Daoy (cell line): ENCODE measurements at regions not wholly inside any gene's neighbourhood (a gene's known extent, or its start where the extent isn't known, plus 50 kb on each side); places are given as distances from the start of the nearest gene placed in this dataset.

Source experiments
- DNase-seq: peaks from one replicate; pipeline ENCODE4 v3.0.0-alpha.2; 2015; ENCODE audit warnings: low read depth

DNA sequence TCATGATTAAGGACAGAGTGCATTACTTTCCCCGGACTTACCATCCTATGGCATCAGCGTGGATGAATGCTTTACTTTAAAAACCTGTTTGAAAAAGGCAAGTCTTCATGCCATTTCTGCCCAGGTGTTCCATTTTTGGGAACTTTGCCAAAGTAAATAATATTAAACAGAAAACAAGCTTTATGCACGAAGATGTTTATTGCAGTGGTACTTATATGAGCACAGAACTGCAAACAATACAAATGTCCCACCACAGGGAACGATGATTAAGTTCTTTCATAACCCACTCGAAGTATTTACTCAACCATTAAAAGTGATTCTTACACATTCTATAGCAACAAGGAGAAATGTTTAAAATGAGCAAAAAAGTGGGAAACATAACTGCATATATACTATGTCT is 109.7 kb upstream of the GDF10 start:
- DNase-seq = no peak

DNA sequence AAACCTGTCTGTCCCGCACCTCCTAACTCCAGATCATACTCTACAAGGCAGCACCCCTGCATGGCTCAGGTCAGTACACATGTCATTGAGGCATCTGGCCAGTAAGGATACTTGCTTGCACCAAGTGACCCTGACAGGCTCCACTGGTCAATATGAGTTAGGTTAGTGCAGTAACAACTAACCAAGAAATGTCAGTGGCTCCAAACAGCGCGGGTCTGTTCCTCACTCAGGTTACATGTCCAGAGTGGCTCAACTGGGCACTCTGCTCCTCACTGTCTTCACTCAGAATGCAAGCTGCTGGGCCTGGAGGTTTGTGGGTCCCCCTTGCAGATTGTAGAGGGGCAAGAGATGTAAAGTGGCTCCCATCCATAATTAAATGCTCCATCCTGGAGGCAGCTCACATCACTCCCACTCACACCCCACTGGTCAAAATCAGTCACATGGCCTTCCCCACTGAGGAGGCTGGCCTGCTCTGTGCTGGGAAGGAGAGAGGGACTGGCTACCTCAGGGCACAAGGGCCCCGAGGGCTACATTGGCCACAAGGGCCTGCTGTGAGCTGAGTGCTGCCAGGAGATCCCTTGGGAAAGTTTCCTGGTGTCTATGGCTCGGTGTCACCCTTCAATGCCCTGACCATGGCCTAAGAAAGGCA is 109.1 kb upstream of the GDF10 start:
- no peak for DNase-seq

DNA sequence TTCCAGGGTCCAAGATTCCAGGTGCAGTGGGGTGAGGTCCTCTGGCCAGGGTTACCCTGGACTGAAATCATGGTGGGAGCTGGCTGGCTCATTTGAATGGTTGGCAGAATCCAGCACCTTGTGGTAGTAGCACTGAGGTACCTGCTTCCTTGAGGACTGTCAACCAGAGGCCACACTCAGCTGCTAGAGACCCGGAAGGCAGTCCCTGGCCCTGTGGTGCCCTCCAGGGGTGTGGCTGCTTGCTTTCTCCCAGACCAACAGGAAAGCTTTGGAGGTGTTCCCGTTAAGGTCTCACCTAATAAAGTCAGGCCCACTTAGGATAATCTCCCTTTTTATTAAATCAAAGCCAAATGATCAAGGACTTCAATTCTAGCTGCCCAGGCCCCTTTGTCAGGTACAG is 107.7 kb upstream of the GDF10 start:
- DNase-seq = no peak

DNA sequence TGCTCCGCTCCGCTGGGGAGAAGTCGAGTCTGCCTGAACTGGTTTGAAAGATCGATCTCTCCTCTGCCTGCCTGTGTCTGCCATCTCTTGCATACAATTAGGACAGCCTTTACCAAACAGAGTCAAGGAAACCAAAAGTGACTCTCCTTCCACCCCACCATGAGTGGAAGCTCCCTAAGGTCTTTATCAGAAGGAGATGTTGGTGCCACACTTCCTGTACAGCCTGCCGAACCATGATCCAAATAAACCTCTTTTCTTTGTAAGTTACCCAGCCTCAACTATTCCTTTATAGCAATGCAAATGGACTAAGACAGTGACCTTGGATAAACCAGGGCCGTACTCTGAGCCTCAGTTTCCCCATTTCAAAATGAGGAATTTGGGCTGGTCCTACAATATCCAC is 106.3 kb upstream of the GDF10 start:
- no peak for DNase-seq

DNA sequence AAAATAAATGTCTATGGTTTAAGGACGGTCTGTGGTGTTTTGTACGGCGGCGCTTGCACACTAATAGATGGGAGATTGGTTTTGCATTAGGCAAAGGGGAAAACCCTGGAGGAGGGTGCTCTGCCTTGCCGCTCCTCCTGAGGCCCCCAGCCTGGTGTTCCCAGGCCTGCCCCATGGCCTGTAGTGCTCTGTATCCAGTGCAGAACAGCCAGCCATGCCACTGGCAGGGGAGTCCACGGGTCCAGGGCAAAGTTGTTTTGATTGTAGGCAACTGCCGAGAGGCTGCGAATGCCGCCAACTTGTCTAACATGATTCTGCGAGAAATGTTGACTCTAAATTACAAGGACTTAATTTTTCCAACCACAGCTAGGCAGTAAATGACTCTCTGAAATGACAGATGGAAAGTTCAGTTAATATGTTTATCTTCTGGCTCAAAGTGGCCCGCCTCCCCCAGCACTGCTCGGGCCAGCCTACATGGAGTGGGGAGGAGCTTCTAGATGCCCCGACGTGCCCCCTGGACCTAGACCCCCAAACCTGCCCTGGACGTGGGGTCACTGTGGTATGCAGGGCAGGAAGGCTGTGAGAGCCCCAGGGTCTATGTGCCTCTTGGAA is 104.6 kb upstream of the GDF10 start:
- DNase-seq = no peak

DNA sequence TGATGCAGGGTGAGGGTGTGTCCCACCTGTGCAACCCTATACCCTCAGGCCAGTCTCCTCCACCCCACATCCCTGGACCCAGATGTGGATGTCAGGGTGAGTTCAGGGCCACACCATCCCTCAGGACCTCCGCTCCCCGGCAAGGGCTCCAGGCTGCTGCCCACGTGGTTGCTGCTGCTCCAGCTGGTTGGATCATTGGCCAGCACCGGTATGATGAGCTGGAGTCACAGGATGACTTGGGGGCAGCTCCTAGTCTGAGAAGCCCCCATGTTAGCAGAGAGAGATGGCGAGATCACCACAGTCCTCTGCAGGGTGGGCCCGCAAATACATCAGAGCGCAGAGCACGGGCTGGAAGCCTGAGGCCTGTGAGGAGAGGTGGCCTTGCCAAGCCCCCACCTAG is 103.3 kb upstream of the GDF10 start:
- DNase-seq = no peak

DNA sequence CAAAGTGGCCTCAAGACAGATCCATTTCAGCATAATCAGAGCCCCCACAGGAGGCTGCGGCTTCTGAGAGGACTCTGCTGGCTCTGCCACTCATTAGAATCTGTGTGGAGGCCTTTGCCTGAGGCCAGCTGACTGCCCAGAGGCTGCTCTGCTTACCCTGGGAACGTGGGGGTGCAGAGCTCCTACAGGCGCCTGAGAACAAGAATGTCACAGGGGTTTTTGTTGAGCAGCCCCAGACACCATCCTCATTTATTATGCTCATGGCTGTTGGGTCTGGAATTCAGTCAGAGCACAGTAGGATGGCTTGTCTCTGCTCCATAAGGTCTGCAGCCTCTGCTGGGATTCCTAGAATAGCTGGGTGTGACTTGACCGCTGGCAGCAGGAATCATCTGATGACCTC is 101.8 kb upstream of the GDF10 start:
- no peak for DNase-seq

DNA sequence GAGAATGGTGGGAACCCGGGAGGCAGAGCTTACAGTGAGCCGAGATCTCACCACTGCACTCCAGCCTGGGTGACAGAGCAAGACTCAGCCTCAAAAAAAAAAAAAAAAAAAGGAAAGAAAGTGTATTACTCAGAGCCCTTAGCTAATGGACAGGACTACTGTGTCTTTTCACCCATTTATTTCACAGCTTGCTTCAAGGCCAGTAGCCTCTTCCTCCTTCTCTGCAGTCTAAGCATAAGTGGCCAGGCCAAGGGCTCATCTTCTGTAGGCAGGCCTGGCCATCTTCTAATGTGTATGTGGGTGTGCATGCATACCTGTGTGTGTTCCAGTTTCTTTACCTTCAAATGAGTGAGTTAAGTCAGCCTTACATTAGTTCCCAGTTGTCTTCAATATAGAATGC is 94.8 kb upstream of the GDF10 start:
- no peak for DNase-seq

DNA sequence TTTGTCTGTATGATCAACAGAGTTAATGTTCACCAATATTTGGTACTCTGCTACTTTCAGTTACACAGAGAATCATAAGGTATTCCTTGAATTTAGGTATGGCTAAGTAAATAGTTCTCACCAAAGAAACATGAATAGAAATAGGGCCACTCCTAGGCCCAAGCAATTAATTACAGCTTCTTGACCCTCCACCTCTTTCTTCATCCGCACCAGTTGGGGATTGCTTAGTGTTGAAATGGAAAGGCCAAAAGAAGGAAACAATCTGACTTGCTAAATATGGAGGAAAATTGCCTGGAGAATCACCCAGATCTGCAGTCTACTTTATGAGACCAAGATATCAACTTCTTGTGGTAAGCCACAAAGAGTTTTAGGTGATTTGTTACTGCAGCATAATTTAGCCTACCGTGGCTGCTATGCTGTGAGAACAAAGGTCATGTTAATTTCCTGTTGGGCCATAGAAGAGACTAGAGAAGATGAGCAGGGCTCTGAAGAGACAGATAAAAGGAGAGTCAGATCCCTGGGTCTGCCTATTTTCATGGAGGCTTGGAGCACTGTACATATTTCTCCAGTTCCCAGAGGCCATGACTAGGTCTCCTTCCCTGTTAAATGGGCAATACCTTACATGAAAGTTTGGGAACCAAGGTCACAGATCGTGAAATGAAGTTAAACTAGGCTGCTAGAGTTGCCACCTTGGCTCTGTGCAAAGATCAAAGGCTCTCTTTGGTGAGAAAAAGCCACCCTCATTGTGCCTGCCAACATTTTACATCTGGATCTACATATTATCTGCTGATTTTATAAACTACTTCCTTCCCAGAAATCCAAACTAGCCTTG is 93.3 kb upstream of the GDF10 start:
- peak; percentile 9 for DNase-seq

DNA sequence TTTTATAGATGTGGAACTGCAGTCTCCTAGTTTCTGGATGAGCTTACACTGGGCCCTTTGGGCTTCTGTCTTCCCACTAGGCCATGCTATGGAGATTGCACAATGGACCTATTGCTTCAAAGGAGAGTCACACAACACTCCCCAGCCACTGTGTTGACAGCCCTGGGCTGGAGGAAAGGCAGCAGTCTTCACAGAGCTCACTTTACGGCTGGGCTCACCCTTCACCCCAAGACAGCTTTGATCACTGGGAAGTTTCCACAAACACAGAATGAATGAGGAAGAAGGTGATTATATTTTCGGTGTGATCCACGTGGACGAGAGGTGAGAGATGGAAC is 92.7 kb upstream of the GDF10 start:
- DNase-seq = no peak

DNA sequence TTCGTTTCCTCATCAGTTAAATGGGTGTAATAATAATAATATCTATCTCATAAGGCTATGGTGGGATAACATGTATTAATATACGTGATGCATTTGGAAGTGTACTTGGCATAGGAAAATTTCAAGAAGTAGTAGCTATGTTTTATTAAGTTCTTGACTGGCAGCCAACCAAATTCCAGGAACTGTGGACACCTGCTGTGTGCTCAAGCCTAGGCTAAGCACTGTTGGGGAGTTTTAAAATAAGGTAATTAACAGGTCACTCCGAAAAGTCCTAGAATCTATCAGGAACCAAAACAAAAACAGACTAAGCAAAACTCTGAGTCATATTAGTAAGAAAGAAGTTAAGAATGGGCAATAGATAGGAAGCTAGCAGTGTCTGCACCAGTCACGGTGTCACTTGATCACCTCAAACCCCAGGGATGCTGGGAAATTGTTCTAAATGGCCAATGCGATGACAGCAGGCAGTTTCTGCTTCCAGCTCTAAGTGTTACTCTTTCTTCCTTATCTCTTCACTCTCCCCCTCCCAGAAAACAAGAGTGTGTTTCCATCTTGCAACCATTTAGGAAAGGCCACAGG is 92.0 kb upstream of the GDF10 start:
- DNase-seq = no peak

DNA sequence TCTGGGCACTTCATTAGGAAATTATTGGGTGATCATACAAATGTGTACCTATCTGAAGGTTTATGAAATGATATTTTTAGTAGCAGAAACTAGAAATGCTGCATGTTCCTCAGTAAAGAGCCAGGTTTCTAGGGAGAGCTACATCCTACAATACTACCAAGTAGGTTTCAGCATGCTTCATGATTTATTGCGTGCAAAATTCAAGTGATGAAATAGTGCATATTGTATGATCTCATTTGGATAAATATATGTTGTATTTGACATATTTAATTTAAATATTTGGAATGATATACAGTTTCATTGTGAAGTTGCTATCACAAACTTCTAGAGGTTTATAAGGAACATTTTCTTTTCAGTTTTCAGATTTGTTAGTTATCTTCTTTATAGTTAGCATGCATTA is 90.5 kb upstream of the GDF10 start:
- DNase-seq = no peak

DNA sequence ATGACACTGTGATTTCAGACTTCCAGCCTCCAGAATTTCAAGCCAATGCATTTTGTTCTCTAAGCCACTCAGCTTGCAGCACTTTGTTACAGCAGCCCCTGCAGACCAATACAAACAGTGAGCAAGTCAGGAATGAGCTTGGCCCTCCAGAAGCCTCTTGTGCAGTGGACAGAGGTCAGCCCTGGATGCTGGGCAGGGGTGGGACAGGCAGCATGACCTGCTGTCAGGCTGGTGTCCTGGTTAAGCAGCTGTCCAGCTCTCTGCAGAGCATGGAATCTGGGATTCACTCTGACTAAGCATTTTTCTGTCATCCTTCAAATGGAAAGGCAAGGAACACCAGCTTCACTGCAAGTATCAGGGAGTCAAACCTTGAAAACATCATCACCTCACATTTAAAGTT is 85.5 kb upstream of the GDF10 start:
- DNase-seq = no peak

DNA sequence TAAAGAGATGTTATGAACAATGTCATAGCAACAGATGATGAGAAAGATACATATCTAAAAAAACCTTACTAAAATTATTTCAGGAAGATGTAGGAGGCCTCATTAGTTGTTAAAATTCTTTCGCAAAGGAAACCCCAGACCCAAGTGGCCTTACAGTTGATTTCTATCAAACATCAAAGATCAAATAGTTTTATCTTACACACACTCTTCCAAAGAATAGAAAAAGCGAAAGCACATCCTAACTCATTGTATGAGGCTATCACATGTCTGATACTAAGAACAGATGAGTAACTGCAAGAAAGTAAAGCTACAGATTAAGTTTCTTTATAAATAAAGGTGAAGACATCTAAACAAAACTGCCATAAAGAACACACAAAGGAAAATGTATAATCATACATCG is 82.9 kb upstream of the GDF10 start:
- DNase-seq = no peak

DNA sequence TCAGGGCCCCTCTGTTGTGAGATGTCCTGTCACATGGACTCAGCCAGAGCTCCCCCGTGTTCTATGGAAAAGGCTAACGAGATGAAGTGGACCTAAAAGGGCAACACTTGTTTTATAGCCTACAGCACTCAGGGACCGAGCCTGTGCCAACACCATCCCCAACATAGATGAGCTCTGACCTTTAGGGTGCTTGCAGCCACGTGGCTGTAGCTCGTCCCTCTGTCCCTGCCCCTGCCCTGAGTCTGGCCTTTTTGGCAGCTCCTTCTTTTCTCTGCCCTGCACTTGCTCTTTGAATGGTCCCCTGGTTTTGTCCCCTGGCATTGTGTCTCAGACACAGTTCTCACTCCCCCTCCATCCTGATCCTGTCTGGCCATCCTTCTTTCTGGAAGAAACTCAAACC is 81.2 kb upstream of the GDF10 start:
- no peak for DNase-seq

DNA sequence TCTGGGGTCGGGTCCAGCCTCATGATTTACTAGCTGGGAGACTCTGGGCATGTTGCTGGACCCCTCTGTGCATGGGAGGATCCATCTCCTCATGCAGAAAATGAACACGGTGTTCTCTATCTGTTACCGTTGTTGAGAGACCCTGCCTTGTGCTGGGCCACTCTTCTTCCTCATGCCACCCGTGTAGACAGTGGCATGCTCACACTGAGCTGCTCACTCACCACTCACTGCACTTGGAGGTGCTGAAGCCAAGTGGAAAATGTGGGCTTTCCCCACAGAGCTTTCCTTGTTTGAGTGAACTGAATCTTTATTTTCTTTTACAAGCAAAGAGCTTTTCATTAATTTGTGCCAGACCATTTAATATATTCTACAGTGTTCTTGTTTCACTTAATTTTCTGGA is 77.5 kb upstream of the GDF10 start:
- no peak for DNase-seq

DNA sequence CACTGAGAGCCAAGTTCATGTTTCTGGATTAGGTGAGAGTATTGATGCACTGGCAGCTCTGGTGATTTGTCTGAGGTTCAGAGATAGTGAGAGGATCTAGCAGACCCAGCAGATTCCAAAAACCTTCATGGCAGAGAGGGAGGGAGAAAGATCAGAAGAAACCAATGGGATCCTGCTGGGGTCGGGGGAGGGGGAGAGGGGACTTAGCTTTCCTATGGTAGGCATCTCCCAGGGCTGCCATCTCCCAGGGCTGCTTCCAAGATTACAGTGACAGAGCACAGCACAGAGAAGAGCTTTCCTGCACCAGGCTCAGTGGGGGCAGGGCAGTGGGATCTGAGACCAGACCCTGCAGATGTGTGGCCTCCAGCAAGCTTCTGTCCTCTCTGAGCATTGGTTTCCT is 76.8 kb upstream of the GDF10 start:
- no peak for DNase-seq

DNA sequence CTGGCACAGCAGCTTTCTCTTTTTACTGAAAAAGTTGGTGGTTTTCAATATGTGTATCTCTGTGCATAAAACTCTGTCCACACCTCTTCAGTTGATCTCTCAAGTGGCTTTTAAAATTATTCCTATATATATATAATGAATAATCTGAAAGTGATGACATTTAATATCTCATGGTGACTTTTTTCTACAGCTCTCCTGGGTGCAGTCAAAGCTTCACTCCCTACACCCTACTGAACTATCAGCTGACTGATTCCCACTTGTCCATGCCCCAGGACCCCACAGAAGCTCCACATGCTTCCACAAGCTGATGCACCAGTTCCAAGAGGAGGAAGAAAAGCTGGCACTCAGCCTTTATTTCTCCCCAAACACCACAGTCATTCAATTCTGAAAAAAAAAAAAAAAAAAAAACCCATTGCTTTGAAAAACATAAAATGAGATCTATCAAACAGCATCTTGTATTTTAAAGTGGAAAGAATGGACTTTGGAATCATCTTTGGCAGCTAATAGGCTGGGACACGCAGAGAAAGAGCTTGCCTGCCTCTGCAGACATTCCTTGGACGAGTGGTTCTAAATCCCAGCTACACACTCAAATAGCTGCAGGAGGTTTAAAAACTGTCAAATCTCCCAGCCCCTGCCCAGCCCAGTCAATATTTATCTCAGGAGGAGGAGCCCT is 75.3 kb upstream of the GDF10 start:
- DNase-seq = no peak

DNA sequence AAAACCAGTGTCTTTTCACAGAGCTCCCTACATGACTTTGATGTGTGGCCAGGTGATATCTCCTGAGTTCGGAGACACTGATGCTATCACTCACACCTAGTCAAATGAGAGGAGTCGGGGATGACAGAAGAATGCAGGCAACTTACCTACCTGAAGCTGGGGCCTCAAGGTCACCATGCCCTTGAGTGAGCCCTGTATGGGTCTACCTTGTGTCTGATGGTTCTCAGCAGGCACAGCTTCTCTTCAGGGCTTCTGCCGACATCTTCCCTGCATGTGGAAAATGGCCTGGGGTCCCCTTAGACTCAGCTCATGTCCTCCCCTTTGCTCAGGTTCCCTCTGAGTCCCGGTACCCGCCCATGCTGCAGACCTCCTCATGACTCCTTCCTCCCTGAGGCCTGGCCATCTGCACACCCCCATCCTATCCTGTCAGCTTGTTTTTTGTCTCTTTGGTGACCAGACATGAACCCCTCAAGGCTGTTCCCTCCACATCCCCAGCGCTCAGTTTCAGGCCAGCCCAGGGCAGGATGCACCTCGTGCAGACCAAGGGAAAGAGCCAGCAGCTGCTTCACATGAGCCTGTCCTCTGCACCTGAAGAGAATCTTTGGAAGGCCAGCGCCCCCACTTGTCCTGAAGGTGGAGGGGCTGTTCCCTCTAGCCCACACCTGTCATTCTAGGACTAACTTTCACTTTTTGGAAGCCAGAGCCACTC is 74.6 kb upstream of the GDF10 start:
- no peak for DNase-seq

DNA sequence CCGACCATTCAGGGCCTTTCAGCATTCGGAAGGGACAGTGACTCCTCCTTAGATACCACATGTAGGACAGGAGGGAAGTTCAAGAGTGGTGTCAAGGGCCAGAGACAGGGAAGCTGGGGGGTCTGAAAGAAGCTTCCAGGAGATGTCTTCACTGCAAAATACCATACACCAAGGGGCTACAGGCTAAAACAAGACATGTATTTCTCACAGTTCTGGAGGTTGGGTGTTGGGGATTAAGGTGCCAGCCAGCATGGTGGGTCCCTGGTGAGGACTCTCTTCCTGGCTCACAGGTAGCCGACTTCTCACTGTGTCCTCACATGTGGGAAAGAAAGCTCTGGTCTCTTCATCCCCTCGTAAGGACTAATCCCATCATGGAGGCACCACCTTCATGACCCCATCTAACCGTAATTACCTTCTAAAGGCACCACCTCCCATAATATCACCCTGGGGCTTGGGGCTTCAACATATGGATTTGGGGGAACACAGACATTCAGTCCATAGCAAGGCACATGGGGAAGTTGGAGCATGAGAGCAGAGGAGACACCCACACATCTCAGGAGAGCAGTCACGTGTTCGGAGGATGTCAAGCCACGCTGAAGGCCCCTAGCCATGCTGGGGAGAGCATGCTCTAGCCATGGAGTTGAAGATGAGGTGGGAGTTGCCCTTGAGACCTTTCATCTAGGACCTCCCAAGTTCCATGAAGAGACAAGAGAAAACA is 73.9 kb upstream of the GDF10 start:
- no peak for DNase-seq

DNA sequence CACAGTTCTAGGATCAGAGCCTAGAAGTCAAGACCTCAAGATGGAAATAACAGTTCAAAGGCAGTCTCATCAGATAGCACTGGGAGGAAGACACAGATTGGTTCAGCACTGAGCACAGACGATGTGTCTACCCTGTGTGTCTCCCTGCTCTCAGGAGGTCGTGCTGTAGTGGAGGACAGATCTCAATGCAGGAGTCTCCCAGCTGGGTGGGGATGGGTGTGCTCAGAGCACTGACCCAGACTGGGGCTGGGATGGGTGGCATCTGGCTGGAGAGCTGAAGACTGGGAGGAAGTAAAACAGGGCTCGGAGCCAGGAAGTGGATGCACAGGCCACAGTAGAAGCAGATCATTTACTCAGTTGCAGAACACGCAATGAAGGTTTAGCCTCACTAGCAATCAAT is 69.5 kb upstream of the GDF10 start:
- no peak for DNase-seq
